Cardiac fibroblast (primary cell): ENCODE measurements at regions not wholly inside any gene's neighbourhood (a gene's known extent, or its start where the extent isn't known, plus 50 kb on each side); places are given as distances from the start of the nearest gene placed in this dataset.
A peak's percentile ranks its signal among the peaks of the same experiment; 100 is the strongest.

Source experiments
- DNase-seq, 2 donors: peaks; one replicate each; pipeline versions ENCODE4 v3.0.0 to v3.0.0-alpha.2; 2010; ENCODE audit warnings: low read depth in 2 of 2
- H3K4me3 ChIP-seq, 2 donors: replicated peaks in 1 of 2; 1 replicate in 1 of 2; 2 replicates in 1 of 2; pipeline ENCODE4 v1.5.1; 2011; ENCODE audit warnings: low read depth in 2 of 2, low read length in 2 of 2, mild to moderate bottlenecking in 2 of 2, moderate library complexity in 1 of 2
- CTCF ChIP-seq: IDR thresholded peaks from one replicate; pipeline ENCODE4 v1.5.1; 2011; ENCODE audit warnings: low read depth, mild to moderate bottlenecking, low read length, inconsistent platforms

- no peak overlapping the region for H3K4me3 ChIP-seq
- TF ChIP-seq CTCF: no peak
- no peak for DNase-seq
Measured at GRCh38 chr20:19821606-19822005, 63.5 kb downstream of the RIN2 start.

GRCh38 chr20:19823216-19823615 is 65.2 kb downstream of the RIN2 start:
- DNase-seq: peak in 1 of 2 donors; percentile 17
- TF ChIP-seq CTCF: no peak

GRCh38 chr20:19823971-19824370 is 65.9 kb downstream of the RIN2 start:
- no peak for TF ChIP-seq CTCF
- peak in 1 of 2 donors; percentile 12 for DNase-seq
- no peak overlapping the region for H3K4me3 ChIP-seq

More at GRCh38 chr20:19823216-19823615, 65.2 kb downstream of the RIN2 start:
- H3K4me3 ChIP-seq: no peak overlapping the region

- no peak overlapping the region for H3K4me3 ChIP-seq
- peak in 1 of 2 donors; percentile 59 for DNase-seq
- no peak for TF ChIP-seq CTCF
Measured at GRCh38 chr20:19824861-19825260, 66.8 kb downstream of the RIN2 start.

DNA sequence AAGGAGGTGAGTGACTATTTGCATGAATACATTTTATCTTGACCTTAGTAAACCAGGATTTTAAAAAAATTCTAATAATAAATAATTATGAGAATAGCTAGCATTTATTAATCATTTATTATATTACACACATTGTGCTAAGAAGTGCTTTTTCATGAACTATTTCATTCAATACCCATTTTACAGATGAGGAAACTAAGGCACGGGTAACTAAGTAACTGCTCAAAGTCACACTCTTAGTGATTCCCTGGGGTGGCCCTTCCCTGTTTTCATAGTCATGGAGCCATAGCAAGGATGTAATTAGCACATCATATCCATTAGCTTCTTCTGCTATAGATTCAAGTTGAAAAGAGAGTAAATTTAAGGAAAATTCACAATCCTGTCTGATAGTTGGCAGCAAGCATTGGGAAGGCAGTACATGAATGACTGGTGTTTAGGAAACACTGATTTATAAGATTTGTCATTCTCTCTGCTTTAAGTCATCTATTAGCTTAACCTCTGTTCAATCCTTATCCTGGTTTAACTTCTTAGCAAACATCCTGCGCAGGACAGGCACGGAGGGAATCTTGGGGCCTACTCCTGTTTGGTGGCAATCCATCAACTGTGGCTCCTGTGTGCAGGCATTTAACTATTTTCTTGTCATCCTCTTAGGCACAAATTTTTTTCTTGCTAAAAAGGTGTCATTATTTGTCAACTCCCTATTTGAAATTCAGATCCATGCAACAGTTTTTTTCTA is 68.3 kb downstream of the RIN2 start:
- no peak for TF ChIP-seq CTCF
- DNase-seq: no peak
- no peak overlapping the region for H3K4me3 ChIP-seq

DNA sequence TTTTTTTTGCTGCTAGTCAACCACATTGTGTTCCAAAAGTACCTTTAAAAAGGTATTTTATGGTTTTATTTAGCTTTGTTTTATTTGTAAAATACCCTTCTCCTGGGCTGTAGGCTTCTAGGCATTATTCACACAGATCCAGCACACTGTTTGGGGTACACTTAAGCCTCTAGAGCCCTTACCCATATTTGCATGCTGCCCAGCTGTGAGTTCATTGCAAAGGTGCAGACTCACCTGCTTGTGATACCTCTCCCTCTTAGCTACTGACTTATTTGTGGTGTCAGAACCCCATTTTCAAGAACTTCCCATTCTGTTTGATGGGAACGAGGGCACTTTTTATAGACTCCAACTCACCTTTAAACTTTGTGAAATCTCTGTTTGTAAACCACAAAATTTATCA is 69.8 kb downstream of the RIN2 start:
- DNase-seq: no peak
- no peak overlapping the region for H3K4me3 ChIP-seq

More for the DNA sequence above, 69.8 kb downstream of the RIN2 start:
- TF ChIP-seq CTCF: no peak
